ENCODE measurements at regions not wholly inside any gene's neighbourhood (a gene's known extent, or its start where the extent isn't known, plus 50 kb on each side); places are given as distances from the start of the nearest gene placed in this dataset.

GRCh38 chr1:171424494-171424893 is 60.8 kb upstream of the PRRC2C start:
- TF ChIP-seq, protein P1, sequence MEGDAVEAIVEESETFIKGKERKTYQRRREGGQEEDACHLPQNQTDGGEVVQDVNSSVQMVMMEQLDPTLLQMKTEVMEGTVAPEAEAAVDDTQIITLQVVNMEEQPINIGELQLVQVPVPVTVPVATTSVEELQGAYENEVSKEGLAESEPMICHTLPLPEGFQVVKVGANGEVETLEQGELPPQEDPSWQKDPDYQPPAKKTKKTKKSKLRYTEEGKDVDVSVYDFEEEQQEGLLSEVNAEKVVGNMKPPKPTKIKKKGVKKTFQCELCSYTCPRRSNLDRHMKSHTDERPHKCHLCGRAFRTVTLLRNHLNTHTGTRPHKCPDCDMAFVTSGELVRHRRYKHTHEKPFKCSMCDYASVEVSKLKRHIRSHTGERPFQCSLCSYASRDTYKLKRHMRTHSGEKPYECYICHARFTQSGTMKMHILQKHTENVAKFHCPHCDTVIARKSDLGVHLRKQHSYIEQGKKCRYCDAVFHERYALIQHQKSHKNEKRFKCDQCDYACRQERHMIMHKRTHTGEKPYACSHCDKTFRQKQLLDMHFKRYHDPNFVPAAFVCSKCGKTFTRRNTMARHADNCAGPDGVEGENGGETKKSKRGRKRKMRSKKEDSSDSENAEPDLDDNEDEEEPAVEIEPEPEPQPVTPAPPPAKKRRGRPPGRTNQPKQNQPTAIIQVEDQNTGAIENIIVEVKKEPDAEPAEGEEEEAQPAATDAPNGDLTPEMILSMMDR (IDR thresholded peaks at IDR 0.05) = no peak
- TF ChIP-seq EZH2 (IDR thresholded peaks at IDR 0.05; ENCODE audit: borderline replicate concordance, insufficient read depth, low read depth, low read length, poor library complexity, severe bottlenecking) = no peak
